ENCODE measurements at regions not wholly inside any gene's neighbourhood (a gene's known extent, or its start where the extent isn't known, plus 50 kb on each side); places are given as distances from the start of the nearest gene placed in this dataset.
A peak's percentile ranks its signal among the peaks of the same experiment; 100 is the strongest.

DNA sequence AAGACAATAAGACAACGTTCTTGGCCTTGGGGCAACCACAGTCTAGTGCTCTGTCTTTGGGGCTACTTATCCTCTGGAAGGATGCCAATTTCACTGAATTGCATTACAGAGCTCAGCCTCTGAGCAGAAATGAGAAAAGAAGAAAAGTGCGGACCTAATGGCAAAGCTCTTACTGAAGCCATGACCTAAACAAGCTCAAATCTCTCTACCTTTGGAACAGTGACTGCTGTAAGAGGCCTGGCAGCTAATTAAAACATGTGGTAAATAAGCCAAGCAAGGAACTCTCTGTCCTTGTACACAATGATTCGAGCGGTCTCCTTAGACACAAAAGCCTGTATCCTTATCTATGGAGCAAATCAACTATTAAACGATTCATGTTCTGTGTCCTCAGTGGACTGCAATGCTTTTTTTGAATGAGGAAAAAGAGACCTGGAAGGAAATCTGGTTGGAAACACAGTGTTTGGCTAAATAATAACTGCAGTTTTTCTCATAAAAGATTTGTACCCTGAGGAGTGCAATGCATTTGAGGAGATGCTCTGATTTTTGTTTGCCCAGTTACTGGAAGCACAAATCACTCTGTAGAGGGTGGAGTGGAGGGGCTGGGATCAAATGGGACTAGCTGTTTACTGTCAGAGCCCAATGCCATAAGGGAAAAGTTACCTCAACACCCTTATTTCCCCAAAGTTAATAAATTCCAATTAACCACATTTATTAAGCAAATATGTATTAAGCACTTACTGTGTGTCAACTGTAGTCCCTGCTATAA lies 113.9 kb downstream of the NDUFA12 start:
- TF ChIP-seq RAD21 (IDR thresholded peaks at IDR 0.05; ENCODE audit: low read depth), result no peak
- TF ChIP-seq ZBTB7A (IDR thresholded peaks at IDR 0.05; ENCODE audit: low read depth), result no peak
- TF ChIP-seq, protein P1, sequence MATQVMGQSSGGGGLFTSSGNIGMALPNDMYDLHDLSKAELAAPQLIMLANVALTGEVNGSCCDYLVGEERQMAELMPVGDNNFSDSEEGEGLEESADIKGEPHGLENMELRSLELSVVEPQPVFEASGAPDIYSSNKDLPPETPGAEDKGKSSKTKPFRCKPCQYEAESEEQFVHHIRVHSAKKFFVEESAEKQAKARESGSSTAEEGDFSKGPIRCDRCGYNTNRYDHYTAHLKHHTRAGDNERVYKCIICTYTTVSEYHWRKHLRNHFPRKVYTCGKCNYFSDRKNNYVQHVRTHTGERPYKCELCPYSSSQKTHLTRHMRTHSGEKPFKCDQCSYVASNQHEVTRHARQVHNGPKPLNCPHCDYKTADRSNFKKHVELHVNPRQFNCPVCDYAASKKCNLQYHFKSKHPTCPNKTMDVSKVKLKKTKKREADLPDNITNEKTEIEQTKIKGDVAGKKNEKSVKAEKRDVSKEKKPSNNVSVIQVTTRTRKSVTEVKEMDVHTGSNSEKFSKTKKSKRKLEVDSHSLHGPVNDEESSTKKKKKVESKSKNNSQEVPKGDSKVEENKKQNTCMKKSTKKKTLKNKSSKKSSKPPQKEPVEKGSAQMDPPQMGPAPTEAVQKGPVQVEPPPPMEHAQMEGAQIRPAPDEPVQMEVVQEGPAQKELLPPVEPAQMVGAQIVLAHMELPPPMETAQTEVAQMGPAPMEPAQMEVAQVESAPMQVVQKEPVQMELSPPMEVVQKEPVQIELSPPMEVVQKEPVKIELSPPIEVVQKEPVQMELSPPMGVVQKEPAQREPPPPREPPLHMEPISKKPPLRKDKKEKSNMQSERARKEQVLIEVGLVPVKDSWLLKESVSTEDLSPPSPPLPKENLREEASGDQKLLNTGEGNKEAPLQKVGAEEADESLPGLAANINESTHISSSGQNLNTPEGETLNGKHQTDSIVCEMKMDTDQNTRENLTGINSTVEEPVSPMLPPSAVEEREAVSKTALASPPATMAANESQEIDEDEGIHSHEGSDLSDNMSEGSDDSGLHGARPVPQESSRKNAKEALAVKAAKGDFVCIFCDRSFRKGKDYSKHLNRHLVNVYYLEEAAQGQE (IDR thresholded peaks at IDR 0.05; ENCODE audit: low read depth), result no peak
- no peak for TF ChIP-seq TAF1 (IDR thresholded peaks at IDR 0.05; ENCODE audit: low read depth)
- TF ChIP-seq FOXM1 (IDR thresholded peaks at IDR 0.05; ENCODE audit: borderline replicate concordance, low read depth), result no peak
- TF ChIP-seq TCF12 (IDR thresholded peaks at IDR 0.05; ENCODE audit: low read depth), result no peak
- TF ChIP-seq, protein P2, sequence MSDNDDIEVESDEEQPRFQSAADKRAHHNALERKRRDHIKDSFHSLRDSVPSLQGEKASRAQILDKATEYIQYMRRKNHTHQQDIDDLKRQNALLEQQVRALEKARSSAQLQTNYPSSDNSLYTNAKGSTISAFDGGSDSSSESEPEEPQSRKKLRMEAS (IDR thresholded peaks at IDR 0.05), result no peak
- TF ChIP-seq NFIC (IDR thresholded peaks at IDR 0.05), result no peak
- TF ChIP-seq EGR1 (IDR thresholded peaks at IDR 0.05), result no peak
- TF ChIP-seq, protein P3, sequence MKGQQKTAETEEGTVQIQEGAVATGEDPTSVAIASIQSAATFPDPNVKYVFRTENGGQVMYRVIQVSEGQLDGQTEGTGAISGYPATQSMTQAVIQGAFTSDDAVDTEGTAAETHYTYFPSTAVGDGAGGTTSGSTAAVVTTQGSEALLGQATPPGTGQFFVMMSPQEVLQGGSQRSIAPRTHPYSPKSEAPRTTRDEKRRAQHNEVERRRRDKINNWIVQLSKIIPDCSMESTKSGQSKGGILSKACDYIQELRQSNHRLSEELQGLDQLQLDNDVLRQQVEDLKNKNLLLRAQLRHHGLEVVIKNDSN (IDR thresholded peaks at IDR 0.05), result no peak
- TF ChIP-seq CREB1 (IDR thresholded peaks at IDR 0.05; ENCODE audit: low read depth), result no peak
- TF ChIP-seq EP300 (IDR thresholded peaks at IDR 0.05; ENCODE audit: borderline replicate concordance), result no peak
- TF ChIP-seq YY1 (IDR thresholded peaks at IDR 0.05; ENCODE audit: low read depth), result no peak
- no peak for TF ChIP-seq CEBPB (IDR thresholded peaks at IDR 0.05)
- no peak for TF ChIP-seq TEAD4 (IDR thresholded peaks at IDR 0.05)

DNA sequence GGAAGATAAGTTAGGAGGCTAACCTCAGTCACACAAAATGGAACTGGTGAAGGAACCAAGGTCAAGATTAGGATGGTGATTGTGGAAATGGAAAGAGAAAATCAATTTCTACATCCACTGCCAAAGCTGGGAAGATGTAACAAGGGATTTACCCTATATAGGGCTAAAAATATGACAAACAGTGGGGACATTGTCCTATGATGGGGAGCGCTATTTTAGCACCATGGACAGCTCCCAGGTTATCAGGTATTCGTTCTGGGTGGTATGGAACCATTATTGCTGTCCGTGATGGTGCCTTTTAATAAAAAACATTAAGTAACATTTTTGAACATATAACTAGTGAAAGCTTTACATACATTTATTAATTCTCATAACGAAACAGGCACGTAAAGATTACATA lies 124.0 kb downstream of the NDUFA12 start:
- no peak for TF ChIP-seq RAD21 (IDR thresholded peaks at IDR 0.05; ENCODE audit: low read depth)
- TF ChIP-seq EP300 (IDR thresholded peaks at IDR 0.05; ENCODE audit: borderline replicate concordance), result no peak
- TF ChIP-seq TAF1 (IDR thresholded peaks at IDR 0.05; ENCODE audit: low read depth), result no peak
- no peak for TF ChIP-seq FOXM1 (IDR thresholded peaks at IDR 0.05; ENCODE audit: borderline replicate concordance, low read depth)
- TF ChIP-seq, protein P1 (IDR thresholded peaks at IDR 0.05; ENCODE audit: low read depth), result peak; percentile 95
- no peak for TF ChIP-seq EGR1 (IDR thresholded peaks at IDR 0.05)

DNA sequence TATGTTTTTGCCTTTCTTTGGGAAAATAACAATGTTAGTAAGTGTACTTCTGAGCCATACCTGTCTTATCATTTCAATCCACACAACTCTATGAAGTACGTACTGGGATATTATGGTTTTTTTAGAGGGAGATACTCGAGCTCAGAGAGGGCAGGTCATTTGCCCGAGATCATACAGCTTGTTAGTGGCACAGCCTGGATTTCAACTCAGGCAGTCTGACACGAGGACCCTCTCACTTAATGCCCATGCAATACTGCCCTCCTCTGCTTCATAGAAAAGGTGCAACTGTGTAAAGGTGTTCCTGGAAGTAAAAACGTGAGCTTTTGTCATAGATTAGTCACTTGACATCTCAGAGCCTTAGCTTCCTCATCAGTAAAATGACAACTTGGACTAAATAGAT lies 128.0 kb downstream of the NDUFA12 start:
- peak; percentile 79 for TF ChIP-seq RAD21 (IDR thresholded peaks at IDR 0.05; ENCODE audit: low read depth)
- TF ChIP-seq NFIC (IDR thresholded peaks at IDR 0.05), result no peak

DNA sequence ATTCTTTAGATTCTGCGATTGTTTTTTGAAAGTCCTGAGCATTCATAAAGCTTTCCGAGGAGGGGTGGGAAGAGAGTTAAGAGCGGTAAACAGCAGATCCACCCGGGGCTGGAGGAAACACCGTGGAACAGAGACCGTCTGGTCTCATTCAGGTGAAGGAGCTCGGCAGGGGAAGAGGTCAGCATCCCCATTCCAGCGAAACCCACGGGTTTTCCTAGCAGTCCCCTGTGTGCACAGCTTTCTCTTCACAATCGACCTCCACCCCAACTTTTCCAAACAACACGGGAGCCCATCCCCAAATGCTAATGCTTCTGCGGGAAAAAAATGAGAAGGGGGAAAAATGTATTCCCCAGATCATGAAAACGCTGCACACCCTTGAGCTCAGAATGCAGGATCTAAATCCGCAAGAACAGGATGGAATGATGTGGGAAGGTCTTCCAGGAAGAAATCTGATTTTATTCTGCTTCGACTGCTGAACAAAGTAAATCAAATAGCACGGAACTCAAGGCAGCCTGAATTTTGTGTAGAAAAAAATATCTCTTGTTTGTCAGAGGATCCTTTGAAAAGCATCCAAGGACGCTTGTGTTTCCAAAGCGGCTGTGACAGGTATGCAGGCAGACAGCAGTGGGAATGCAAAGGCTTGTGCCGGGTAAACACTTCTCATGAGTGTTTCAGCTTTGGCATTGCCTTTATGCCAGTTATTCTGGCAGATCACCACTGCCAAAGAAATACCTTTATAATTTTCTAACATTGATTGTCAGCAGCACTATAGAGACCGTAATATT lies 128.8 kb downstream of the NDUFA12 start:
- TF ChIP-seq TCF12 (IDR thresholded peaks at IDR 0.05; ENCODE audit: low read depth) (no peak), TAF1 (IDR thresholded peaks at IDR 0.05; ENCODE audit: low read depth) (no peak)

DNA sequence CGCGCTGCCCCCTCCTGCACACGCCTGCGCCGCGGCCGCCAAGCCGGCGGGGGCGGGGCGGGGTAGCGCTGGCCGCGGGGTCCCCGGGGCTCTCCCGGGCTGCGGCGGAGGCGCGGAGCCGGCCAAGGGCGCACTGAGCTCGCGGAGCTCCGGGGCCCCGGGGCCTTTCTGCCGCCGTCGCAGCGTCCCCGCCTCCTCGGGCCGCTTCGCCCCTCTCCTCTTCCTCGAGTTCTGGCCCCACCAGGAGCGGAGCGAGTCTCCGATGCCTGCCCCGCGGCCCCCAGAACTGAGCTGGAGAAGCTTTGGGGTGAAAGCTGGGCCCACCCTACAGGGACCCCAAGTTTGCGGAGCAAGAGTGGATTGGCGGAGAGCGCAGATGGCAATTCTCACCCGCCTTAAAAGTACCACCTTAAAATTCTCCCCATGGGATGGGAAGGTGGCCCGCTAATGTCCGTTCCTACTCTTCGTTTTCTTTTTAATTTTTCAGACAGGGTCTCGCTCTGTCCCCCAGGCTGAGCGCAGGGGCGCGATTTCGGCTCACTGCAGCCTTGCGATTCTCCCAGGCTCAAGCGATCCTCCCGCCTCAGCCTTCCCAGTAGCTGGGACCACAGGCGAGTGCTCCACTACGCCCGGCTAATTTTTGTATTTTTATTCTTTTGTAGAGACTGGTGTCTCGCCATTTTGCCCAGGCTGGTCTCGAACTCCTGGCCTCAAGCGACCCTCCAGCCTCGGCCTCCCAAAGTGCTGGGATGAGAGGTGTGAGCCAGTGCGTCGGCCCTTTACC lies 129.6 kb downstream of the NDUFA12 start:
- TF ChIP-seq TAF1 (IDR thresholded peaks at IDR 0.05; ENCODE audit: low read depth), result no peak
- no peak for TF ChIP-seq CREB1 (IDR thresholded peaks at IDR 0.05; ENCODE audit: low read depth)
- no peak for TF ChIP-seq RAD21 (IDR thresholded peaks at IDR 0.05; ENCODE audit: low read depth)
- no peak for TF ChIP-seq TCF12 (IDR thresholded peaks at IDR 0.05; ENCODE audit: low read depth)
- TF ChIP-seq CEBPB (IDR thresholded peaks at IDR 0.05), result no peak
- TF ChIP-seq EGR1 (IDR thresholded peaks at IDR 0.05), result no peak
- TF ChIP-seq, protein P3 (IDR thresholded peaks at IDR 0.05), result no peak
- TF ChIP-seq FOXM1 (IDR thresholded peaks at IDR 0.05; ENCODE audit: borderline replicate concordance, low read depth), result no peak

Data from Ishikawa (cell line).